HL-60 (cell line): ENCODE measurements at regions not wholly inside any gene's neighbourhood (a gene's known extent, or its start where the extent isn't known, plus 50 kb on each side); places are given as distances from the start of the nearest gene placed in this dataset.
"Not testable (repeated sequence)": the region's sequence is repeated elsewhere in the genome, so short reads cannot be mapped to it uniquely, and the experiment has no call there.

Experiments used
- DNase-seq, 2 experiments: peaks; one replicate each; pipeline ENCODE4 v3.0.0-alpha.2; 2010 to 2020; ENCODE audit warnings: low read depth in 1 of 2, low spot score in 1 of 2
- H3K27ac ChIP-seq: fragments of 250-450 bp; sonication (Bioruptor Pico); replicated peaks from 2 replicates; pipeline ENCODE4 v1.5.1; 2020; ENCODE audit warnings: mild to moderate bottlenecking, moderate library complexity
- H3K27me3 ChIP-seq: fragments of 250-450 bp; sonication (Bioruptor Pico); 2 replicates; pipeline ENCODE4 v1.5.1; 2021; ENCODE audit warnings: mild to moderate bottlenecking, moderate library complexity; ENCODE audit not compliant: insufficient read depth, poor library complexity, severe bottlenecking
- H3K4me3 ChIP-seq: replicated peaks from 2 replicates; pipeline ENCODE4 v1.5.1; 2011; ENCODE audit warnings: mild to moderate bottlenecking, control low read depth, low read length; ENCODE audit not compliant: insufficient read depth
- CTCF ChIP-seq: IDR thresholded peaks from one replicate; pipeline ENCODE4 v1.5.1; 2011; ENCODE audit warnings: low read length, control low read depth, inconsistent platforms; ENCODE audit not compliant: insufficient read depth
- GABPA ChIP-seq: IDR thresholded peaks from 2 replicates; pipeline ENCODE4 v1.6.1; 2012; ENCODE audit warnings: low read depth
- POLR2AphosphoS5 ChIP-seq: IDR thresholded peaks from 2 replicates; pipeline ENCODE4 v1.6.1; 2012; ENCODE audit warnings: low read depth
- REST ChIP-seq: IDR thresholded peaks from 2 replicates; pipeline ENCODE4 v1.6.1; 2012; ENCODE audit warnings: low read depth; ENCODE audit not compliant: insufficient replicate concordance
- SPI1 ChIP-seq: IDR thresholded peaks from 2 replicates; pipeline ENCODE4 v1.6.1; 2012; ENCODE audit warnings: low read depth, mild to moderate bottlenecking, borderline replicate concordance

- TF ChIP-seq POLR2AphosphoS5, result no peak
- TF ChIP-seq CTCF, result no peak
- no peak for TF ChIP-seq REST
- no peak for TF ChIP-seq GABPA
- TF ChIP-seq SPI1, result no peak
- Histone ChIP-seq H3K27me3 (no peaks in the 10 kb centered on the region), H3K27ac (no peak overlapping the region), H3K4me3 (no peak overlapping the region)
- no peak for DNase-seq
Measured at GRCh38 chr16:6694636-6695035, 638.0 kb upstream of the RBFOX1 start.

- not testable (repeated sequence) for H3K27me3 ChIP-seq, DNase-seq, H3K4me3 ChIP-seq, H3K27ac ChIP-seq
Measured at GRCh38 chr16:6693418-6693817, 639.2 kb upstream of the RBFOX1 start.

GRCh38 chr16:6692874-6693273 lies 639.8 kb upstream of the RBFOX1 start:
- DNase-seq, result no peak
- TF ChIP-seq GABPA (no peak), CTCF (no peak), REST (no peak), SPI1 (no peak), POLR2AphosphoS5 (no peak)
- Histone ChIP-seq H3K27ac (no peak overlapping the region), H3K27me3 (no peaks in the 10 kb centered on the region), H3K4me3 (no peak overlapping the region)

GRCh38 chr16:6690741-6691140 lies 641.9 kb upstream of the RBFOX1 start:
- TF ChIP-seq POLR2AphosphoS5 (no peak), CTCF (no peak), REST (no peak), GABPA (no peak), SPI1 (no peak)
- no peak overlapping the region for H3K4me3 ChIP-seq

More at GRCh38 chr16:6690741-6691140, 641.9 kb upstream of the RBFOX1 start:
- DNase-seq, result no peak
- Histone ChIP-seq H3K27ac (no peak overlapping the region), H3K27me3 (no peaks in the 10 kb centered on the region)
